WERI-Rb-1 (cell line): ENCODE measurements at regions not wholly inside any gene's neighbourhood (a gene's known extent, or its start where the extent isn't known, plus 50 kb on each side); places are given as distances from the start of the nearest gene placed in this dataset.
"Not testable (repeated sequence)": the region's sequence is repeated elsewhere in the genome, so short reads cannot be mapped to it uniquely, and the experiment has no call there.

Source experiments
- DNase-seq: peaks from one replicate; pipeline ENCODE4 v3.0.0-alpha.2; 2020
- H3K27ac ChIP-seq: fragments of 250-450 bp; sonication (Bioruptor Pico); 2 replicates; pipeline ENCODE4 v1.5.1; 2020; ENCODE audit warnings: mild to moderate bottlenecking, moderate library complexity
- H3K27me3 ChIP-seq: fragments of 250-450 bp; sonication (Bioruptor Pico); 2 replicates; pipeline ENCODE4 v1.5.1; 2021; ENCODE audit warnings: mild to moderate bottlenecking, low read depth, moderate library complexity; ENCODE audit not compliant: insufficient read depth, severe bottlenecking
- H3K36me3 ChIP-seq: fragments of 250-450 bp; sonication (Bioruptor Pico); 2 replicates; pipeline ENCODE4 v1.5.1; 2020; ENCODE audit warnings: mild to moderate bottlenecking, moderate library complexity
- H3K4me3 ChIP-seq: 2 replicates; pipeline ENCODE4 v1.5.1; 2011; ENCODE audit warnings: low read depth, mild to moderate bottlenecking, control low read depth, low read length
- H3K9me3 ChIP-seq: fragments of 250-450 bp; sonication (Bioruptor Pico); 2 replicates; pipeline ENCODE4 v1.5.1; 2021; ENCODE audit warnings: mild to moderate bottlenecking, moderate library complexity; ENCODE audit not compliant: severe bottlenecking
- CTCF ChIP-seq: IDR thresholded peaks from 2 replicates; pipeline ENCODE4 v1.5.1; 2011; ENCODE audit warnings: low read depth, mild to moderate bottlenecking, control low read depth, inconsistent platforms, low read length

- no peaks in the 10 kb centered on the region for H3K27me3 ChIP-seq
- H3K27ac ChIP-seq, result no peak overlapping the region
- no peak for TF ChIP-seq CTCF
- DNase-seq, result no peak
- no peaks in the 10 kb centered on the region for H3K9me3 ChIP-seq
- no peak overlapping the region for H3K4me3 ChIP-seq
- H3K36me3 ChIP-seq, result no peaks in the 10 kb centered on the region
These were observed 194.8 kb upstream of the EXOC2 start for GRCh38 chr6:887583-888235.

- not testable (repeated sequence) for H3K27ac ChIP-seq, DNase-seq, H3K9me3 ChIP-seq, H3K4me3 ChIP-seq, H3K36me3 ChIP-seq, H3K27me3 ChIP-seq
These were observed 193.2 kb upstream of the EXOC2 start for GRCh38 chr6:886116-886515.

GRCh38 chr6:885051-885590, 192.2 kb upstream of the EXOC2 start:
- TF ChIP-seq CTCF, result no peak
- Histone ChIP-seq H3K9me3 (no peaks in the 10 kb centered on the region), H3K4me3 (no peak overlapping the region), H3K36me3 (no peaks in the 10 kb centered on the region), H3K27me3 (no peaks in the 10 kb centered on the region), H3K27ac (no peak overlapping the region)
- DNase-seq, result no peak

- TF ChIP-seq CTCF, result no peak
- H3K36me3 ChIP-seq, result no peaks in the 10 kb centered on the region
- H3K27me3 ChIP-seq, result no peaks in the 10 kb centered on the region
- no peak for DNase-seq
- H3K4me3 ChIP-seq, result no peak overlapping the region
- H3K27ac ChIP-seq, result no peak overlapping the region
- H3K9me3 ChIP-seq, result no peaks in the 10 kb centered on the region
These were observed 191.6 kb upstream of the EXOC2 start for GRCh38 chr6:884570-884969.

- no peaks in the 10 kb centered on the region for H3K27me3 ChIP-seq
- TF ChIP-seq CTCF, result no peak
- DNase-seq, result no peak
These were observed 189.2 kb upstream of the EXOC2 start for GRCh38 chr6:882084-882598.

GRCh38 chr6:878179-878578, 185.2 kb upstream of the EXOC2 start:
- H3K36me3 ChIP-seq, result no peaks in the 10 kb centered on the region
- no peak overlapping the region for H3K27ac ChIP-seq
- H3K9me3 ChIP-seq, result no peaks in the 10 kb centered on the region
- TF ChIP-seq CTCF, result no peak
- H3K4me3 ChIP-seq, result no peak overlapping the region
- no peak for DNase-seq
- H3K27me3 ChIP-seq, result no peaks in the 10 kb centered on the region

More at GRCh38 chr6:882084-882598, 189.2 kb upstream of the EXOC2 start:
- Histone ChIP-seq H3K9me3 (no peaks in the 10 kb centered on the region), H3K27ac (no peak overlapping the region), H3K4me3 (no peak overlapping the region), H3K36me3 (no peaks in the 10 kb centered on the region)
